NCI-H2107 (cell line): ENCODE measurements at regions not wholly inside any gene's neighbourhood (a gene's known extent, or its start where the extent isn't known, plus 50 kb on each side); places are given as distances from the start of the nearest gene placed in this dataset.

Experiments used
- DNase-seq: peaks from one replicate; lab custom pipeline; 2025; lab: John Stamatoyannopoulos, UW

- DNase-seq = no peak
Measured at GRCh38 chr5:54676481-54677340, 159.2 kb downstream of the SNX18 start.

GRCh38 chr5:54673523-54674225 is 156.1 kb downstream of the SNX18 start:
- DNase-seq = no peak

- DNase-seq = no peak
Measured at GRCh38 chr5:54672871-54673270, 155.3 kb downstream of the SNX18 start.

GRCh38 chr5:54671681-54672080 is 154.1 kb downstream of the SNX18 start:
- no peak for DNase-seq

- no peak for DNase-seq
Measured at GRCh38 chr5:54671111-54671531, 153.6 kb downstream of the SNX18 start.

- DNase-seq = no peak
Measured at GRCh38 chr5:54670281-54670680, 152.7 kb downstream of the SNX18 start.

- DNase-seq = no peak
Measured at GRCh38 chr5:54669845-54670244, 152.3 kb downstream of the SNX18 start.

- DNase-seq = no peak
Measured at GRCh38 chr5:54669285-54669684, 151.7 kb downstream of the SNX18 start.

GRCh38 chr5:54668096-54668495 is 150.5 kb downstream of the SNX18 start:
- no peak for DNase-seq

- DNase-seq = no peak
Measured at GRCh38 chr5:54667136-54667535, 149.6 kb downstream of the SNX18 start.

GRCh38 chr5:54663866-54664265 is 146.3 kb downstream of the SNX18 start:
- DNase-seq = no peak

GRCh38 chr5:54661111-54661510 is 143.6 kb downstream of the SNX18 start:
- DNase-seq = no peak

GRCh38 chr5:54659700-54660131 is 142.2 kb downstream of the SNX18 start:
- DNase-seq = no peak

GRCh38 chr5:54658010-54658409 is 140.5 kb downstream of the SNX18 start:
- DNase-seq = no peak

GRCh38 chr5:54656261-54656728 is 138.7 kb downstream of the SNX18 start:
- no peak for DNase-seq

GRCh38 chr5:54655761-54656160 is 138.2 kb downstream of the SNX18 start:
- DNase-seq = no peak

- no peak for DNase-seq
Measured at GRCh38 chr5:54655266-54655665, 137.7 kb downstream of the SNX18 start.

GRCh38 chr5:54653956-54654614 is 136.5 kb downstream of the SNX18 start:
- no peak for DNase-seq

GRCh38 chr5:54651482-54652076 is 134.0 kb downstream of the SNX18 start:
- peak; percentile 22 for DNase-seq

GRCh38 chr5:54649041-54649504 is 131.5 kb downstream of the SNX18 start:
- no peak for DNase-seq

- DNase-seq = peak; percentile 37
Measured at GRCh38 chr5:54646356-54647101, 129.0 kb downstream of the SNX18 start.
